Testis (tissue), 2 donors: ENCODE measurements at regions not wholly inside any gene's neighbourhood (a gene's known extent, or its start where the extent isn't known, plus 50 kb on each side); places are given as distances from the start of the nearest gene placed in this dataset.

Experiments used
- POLR2A ChIP-seq: fragments of 450-650 bp; IDR thresholded peaks from one replicate; pipeline ENCODE4 v1.6.1; 2017; ENCODE audit warnings: antibody characterized with exemption, mild to moderate bottlenecking, moderate library complexity
- TF ChIP-seq, protein P1 (sequence below), 3 experiments: fragments of 450-650 bp in 2 of 3; fragments of 200-600 bp in 1 of 3; sonication (generic) in 1 of 3; IDR thresholded peaks; one replicate each; pipeline ENCODE4 v1.5.1; 2016 to 2019; ENCODE audit warnings: antibody characterized with exemption in 3 of 3, mild to moderate bottlenecking in 2 of 3, moderate library complexity in 1 of 3

DNA sequence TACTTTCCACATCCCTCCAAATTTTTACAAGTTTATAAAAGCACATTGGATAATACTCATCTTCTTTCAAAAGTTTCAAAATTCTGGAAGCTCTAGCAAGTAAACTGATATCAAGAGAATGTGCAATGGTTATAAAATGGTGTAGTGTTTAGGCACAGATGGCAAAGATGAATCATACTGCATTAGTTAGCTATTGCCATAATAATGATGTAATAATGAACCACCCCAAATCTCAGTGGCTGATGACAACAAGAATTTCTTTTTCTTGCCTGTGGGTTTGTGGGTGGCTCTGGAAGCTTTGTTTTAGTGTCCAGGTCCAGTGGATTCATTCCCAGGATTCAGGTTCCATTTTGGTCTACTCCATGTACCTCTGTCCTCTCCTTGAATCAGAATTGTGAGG is 319.0 kb downstream of the BRINP1 start:
- TF ChIP-seq, protein P1, sequence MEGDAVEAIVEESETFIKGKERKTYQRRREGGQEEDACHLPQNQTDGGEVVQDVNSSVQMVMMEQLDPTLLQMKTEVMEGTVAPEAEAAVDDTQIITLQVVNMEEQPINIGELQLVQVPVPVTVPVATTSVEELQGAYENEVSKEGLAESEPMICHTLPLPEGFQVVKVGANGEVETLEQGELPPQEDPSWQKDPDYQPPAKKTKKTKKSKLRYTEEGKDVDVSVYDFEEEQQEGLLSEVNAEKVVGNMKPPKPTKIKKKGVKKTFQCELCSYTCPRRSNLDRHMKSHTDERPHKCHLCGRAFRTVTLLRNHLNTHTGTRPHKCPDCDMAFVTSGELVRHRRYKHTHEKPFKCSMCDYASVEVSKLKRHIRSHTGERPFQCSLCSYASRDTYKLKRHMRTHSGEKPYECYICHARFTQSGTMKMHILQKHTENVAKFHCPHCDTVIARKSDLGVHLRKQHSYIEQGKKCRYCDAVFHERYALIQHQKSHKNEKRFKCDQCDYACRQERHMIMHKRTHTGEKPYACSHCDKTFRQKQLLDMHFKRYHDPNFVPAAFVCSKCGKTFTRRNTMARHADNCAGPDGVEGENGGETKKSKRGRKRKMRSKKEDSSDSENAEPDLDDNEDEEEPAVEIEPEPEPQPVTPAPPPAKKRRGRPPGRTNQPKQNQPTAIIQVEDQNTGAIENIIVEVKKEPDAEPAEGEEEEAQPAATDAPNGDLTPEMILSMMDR (IDR thresholded peaks at IDR 0.05) = no peak
- TF ChIP-seq POLR2A = no peak
